Nephron (organoid): ENCODE measurements at regions not wholly inside any gene's neighbourhood (a gene's known extent, or its start where the extent isn't known, plus 50 kb on each side); places are given as distances from the start of the nearest gene placed in this dataset.

Experiments used
- H3K27ac Mint-ChIP-seq, 3 experiments: 2 replicates each; pipeline ENCODE4 v1.8.0; 2020; ENCODE audit warnings: mixed read lengths in 3 of 3, mild to moderate bottlenecking in 2 of 3, moderate library complexity in 1 of 3
- H3K27me3 Mint-ChIP-seq: 2 replicates; pipeline ENCODE4 v1.8.0; 2021; ENCODE audit warnings: low read depth, mild to moderate bottlenecking, moderate library complexity, mixed read lengths
- H3K36me3 Mint-ChIP-seq: 2 replicates; pipeline ENCODE4 v1.8.0; 2020; ENCODE audit warnings: low read depth, mixed read lengths
- H3K4me1 Mint-ChIP-seq: 2 replicates; pipeline ENCODE4 v1.8.0; 2020; ENCODE audit warnings: mixed read lengths
- H3K4me3 Mint-ChIP-seq, 3 experiments: 2 replicates each; pipeline ENCODE4 v1.8.0; 2020; ENCODE audit warnings: mild to moderate bottlenecking in 3 of 3, mixed read lengths in 3 of 3, moderate library complexity in 2 of 3
- H3K9me3 Mint-ChIP-seq: 2 replicates; pipeline ENCODE4 v1.8.0; 2020; ENCODE audit warnings: mixed read lengths
- TF ChIP-seq, protein P1 (sequence below), 3 experiments: fragments of 200-600 bp; sonication (generic); IDR thresholded peaks; one replicate each; pipeline ENCODE4 v1.5.0; 2021; ENCODE audit warnings: antibody characterized with exemption in 3 of 3; ENCODE audit not compliant: unreplicated experiment in 3 of 3

DNA sequence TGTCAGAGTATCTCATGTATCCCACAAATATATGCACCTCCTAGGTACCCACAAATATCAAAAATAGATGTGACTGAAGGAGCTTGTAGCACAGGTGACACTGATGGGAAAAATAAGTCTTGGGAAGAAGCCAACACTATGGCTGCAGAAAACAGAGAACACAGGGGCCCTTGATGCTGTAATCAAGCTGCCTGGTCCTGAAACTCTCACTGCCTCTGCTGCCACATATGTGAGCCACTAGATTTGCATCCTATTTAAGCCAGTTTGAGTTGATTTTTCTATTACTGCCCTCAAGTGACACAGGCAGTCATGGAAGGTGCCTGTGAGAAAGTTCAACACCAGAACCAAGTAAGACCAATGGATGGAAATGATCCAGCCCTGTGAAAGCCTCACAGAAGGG lies 720.8 kb downstream of the UQCRFS1 start:
- Mint-ChIP-seq H3K4me3 (no peak overlapping the region), H3K36me3 (no peaks in the 10 kb centered on the region), H3K27ac (no peak overlapping the region), H3K4me1 (peaks cover 22% of the 10 kb centered on the region), H3K9me3 (no peaks in the 10 kb centered on the region), H3K27me3 (peaks cover 13% of the 10 kb centered on the region)
- TF ChIP-seq, protein P1, sequence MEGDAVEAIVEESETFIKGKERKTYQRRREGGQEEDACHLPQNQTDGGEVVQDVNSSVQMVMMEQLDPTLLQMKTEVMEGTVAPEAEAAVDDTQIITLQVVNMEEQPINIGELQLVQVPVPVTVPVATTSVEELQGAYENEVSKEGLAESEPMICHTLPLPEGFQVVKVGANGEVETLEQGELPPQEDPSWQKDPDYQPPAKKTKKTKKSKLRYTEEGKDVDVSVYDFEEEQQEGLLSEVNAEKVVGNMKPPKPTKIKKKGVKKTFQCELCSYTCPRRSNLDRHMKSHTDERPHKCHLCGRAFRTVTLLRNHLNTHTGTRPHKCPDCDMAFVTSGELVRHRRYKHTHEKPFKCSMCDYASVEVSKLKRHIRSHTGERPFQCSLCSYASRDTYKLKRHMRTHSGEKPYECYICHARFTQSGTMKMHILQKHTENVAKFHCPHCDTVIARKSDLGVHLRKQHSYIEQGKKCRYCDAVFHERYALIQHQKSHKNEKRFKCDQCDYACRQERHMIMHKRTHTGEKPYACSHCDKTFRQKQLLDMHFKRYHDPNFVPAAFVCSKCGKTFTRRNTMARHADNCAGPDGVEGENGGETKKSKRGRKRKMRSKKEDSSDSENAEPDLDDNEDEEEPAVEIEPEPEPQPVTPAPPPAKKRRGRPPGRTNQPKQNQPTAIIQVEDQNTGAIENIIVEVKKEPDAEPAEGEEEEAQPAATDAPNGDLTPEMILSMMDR (IDR thresholded peaks at IDR 0.05; ENCODE audit: unreplicated experiment in 3 of 3): no peak

DNA sequence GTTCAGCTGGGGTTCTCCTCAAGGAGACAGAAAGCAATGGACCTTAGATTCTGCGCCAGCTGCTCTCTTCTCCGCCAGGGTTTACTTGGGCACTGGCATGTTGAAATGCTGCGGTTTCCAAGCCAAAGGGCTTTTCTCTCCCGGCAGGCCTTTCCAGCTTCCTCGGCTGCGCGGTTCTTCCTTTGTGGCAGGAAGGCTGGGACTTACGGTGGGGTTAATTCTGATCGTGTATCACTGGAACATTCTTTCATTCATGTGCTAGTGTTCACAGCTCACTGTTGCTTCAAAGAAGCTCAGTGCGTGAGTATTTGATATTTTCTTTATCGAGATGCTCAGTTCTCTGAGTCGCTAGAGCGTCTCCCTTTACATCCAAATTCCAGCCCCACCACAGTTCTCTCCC lies 723.2 kb downstream of the UQCRFS1 start:
- Mint-ChIP-seq H3K27me3 (peaks cover 11% of the 10 kb centered on the region), H3K4me3 (no peak overlapping the region), H3K27ac (no peak overlapping the region), H3K36me3 (no peaks in the 10 kb centered on the region), H3K4me1 (peaks cover 22% of the 10 kb centered on the region), H3K9me3 (no peaks in the 10 kb centered on the region)
- TF ChIP-seq, protein P1 (IDR thresholded peaks at IDR 0.05; ENCODE audit: unreplicated experiment in 3 of 3): no peak

DNA sequence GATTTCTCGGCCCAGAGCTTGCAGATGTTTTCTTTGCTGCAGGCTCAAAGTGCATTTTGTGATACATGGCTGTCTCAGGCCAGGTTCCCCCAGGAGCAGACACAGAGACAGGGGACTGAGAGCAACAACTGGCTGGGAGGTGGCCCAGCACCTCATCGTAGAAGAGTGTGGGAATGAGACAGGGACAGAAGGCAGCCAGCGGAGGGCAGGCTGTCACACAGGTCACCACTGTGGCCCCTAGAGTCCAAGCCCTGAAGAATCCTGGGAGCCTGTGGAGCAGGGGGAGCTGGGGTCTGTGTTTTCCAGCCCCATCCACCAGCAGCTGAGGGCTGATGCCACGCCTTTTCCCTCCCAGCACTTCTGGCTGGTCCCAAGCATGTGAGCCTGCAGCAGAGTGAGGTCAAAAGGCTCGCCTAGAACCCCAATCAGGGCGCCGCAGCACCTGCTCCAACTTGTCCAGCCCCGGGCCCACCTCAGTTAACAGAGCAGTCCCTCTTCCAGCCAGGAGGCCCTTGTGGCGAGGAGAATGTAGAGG lies 723.8 kb downstream of the UQCRFS1 start:
- peaks cover 11% of the 10 kb centered on the region for H3K27me3 Mint-ChIP-seq

DNA sequence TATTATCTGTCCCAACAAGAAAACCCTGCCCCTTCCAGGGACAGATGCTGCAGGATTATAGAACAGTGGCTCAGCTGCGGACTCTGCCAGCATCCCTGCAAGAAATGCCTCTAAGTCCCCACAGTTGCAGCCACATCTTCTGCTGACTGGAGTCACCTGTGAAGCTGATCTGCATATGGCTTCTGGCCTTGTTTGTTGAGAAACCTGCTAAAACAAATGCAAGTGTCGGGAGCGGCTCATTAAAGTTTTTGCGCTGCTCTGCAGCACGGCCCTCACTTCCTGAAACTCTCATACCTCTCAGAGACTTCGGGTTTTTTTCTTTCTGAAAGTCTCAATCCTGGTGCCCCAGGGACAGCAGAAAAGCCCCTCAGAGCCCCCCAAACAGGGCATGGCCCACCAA lies 725.0 kb downstream of the UQCRFS1 start:
- TF ChIP-seq, protein P1 (IDR thresholded peaks at IDR 0.05; ENCODE audit: unreplicated experiment in 3 of 3): no peak
- Mint-ChIP-seq H3K9me3 (no peaks in the 10 kb centered on the region), H3K4me3 (no peak overlapping the region), H3K36me3 (no peaks in the 10 kb centered on the region), H3K27ac (no peak overlapping the region), H3K27me3 (peaks cover 13% of the 10 kb centered on the region), H3K4me1 (peaks cover 13% of the 10 kb centered on the region)

More for the DNA sequence above, 723.8 kb downstream of the UQCRFS1 start:
- peaks cover 22% of the 10 kb centered on the region for H3K4me1 Mint-ChIP-seq
- H3K9me3 Mint-ChIP-seq: no peaks in the 10 kb centered on the region
- H3K27ac Mint-ChIP-seq: no peak overlapping the region
- no peaks in the 10 kb centered on the region for H3K36me3 Mint-ChIP-seq
- H3K4me3 Mint-ChIP-seq: no peak overlapping the region
- TF ChIP-seq, protein P1 (IDR thresholded peaks at IDR 0.05; ENCODE audit: unreplicated experiment in 3 of 3): no peak

DNA sequence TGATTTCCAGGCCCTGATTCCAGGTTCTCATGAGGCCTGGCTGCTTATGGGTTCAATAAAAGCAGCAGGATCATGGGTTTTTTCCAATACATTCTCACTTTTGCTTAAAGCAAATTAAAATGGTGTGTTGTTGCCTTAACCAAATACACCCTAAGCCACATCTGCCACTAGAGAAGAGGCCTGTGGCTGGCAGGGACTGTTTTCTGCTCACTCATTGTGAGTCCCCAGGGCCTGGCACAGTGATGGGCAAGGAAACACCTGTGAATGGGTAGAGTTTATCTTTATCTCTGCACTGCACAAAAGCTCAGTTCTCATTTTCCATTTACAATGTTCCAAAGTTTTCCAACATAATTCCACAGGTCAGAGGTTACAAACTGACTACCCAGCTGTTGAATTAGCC lies 726.0 kb downstream of the UQCRFS1 start:
- Mint-ChIP-seq H3K36me3 (no peaks in the 10 kb centered on the region), H3K4me3 (no peak overlapping the region), H3K4me1 (peaks cover 8% of the 10 kb centered on the region), H3K27me3 (peaks cover 13% of the 10 kb centered on the region), H3K9me3 (no peaks in the 10 kb centered on the region), H3K27ac (no peak overlapping the region)
- TF ChIP-seq, protein P1 (IDR thresholded peaks at IDR 0.05; ENCODE audit: unreplicated experiment in 3 of 3): no peak

DNA sequence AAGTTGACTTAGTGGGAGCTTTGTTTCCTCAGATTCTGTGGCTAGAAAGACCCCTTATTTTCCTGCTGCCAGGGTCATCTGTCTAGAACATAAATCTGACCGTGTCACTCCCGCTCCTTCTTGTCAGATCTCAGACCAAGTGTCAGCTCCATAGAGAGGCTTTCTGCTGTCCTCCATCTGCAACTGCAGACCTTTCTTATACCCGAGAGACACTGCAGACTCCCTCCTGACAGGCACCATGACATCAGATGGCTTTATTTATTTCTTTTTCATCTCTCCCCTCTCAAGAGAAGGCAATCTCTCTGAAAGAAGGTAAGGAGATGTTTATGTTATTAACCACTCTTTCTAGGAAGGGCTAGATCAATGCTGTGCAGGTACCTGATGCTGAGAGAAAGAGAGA lies 726.5 kb downstream of the UQCRFS1 start:
- Mint-ChIP-seq H3K27ac (no peak overlapping the region), H3K9me3 (no peaks in the 10 kb centered on the region), H3K36me3 (no peaks in the 10 kb centered on the region), H3K4me3 (no peak overlapping the region), H3K4me1 (peaks cover 8% of the 10 kb centered on the region), H3K27me3 (peaks cover 13% of the 10 kb centered on the region)
- TF ChIP-seq, protein P1 (IDR thresholded peaks at IDR 0.05; ENCODE audit: unreplicated experiment in 3 of 3): no peak
